GM13977 (cell line): ENCODE measurements at regions not wholly inside any gene's neighbourhood (a gene's known extent, or its start where the extent isn't known, plus 50 kb on each side); places are given as distances from the start of the nearest gene placed in this dataset.
"Not testable (repeated sequence)": the region's sequence is repeated elsewhere in the genome, so short reads cannot be mapped to it uniquely, and the experiment has no call there.

Experiments
- DNase-seq: peaks from one replicate; pipeline ENCODE4 v3.0.0; 2012; ENCODE audit warnings: low spot score
- CTCF ChIP-seq: IDR thresholded peaks from 2 replicates; pipeline ENCODE4 v1.5.1; 2012; ENCODE audit warnings: mild to moderate bottlenecking, control low read depth; ENCODE audit not compliant: insufficient read depth; ENCODE audit errors: extremely low read depth, missing control alignments
- in situ Hi-C: fragments of 300-500 bp; cut with MboI; formaldehyde crosslinking; loops from one replicate; pipeline ENCODE4 v1.12.0; 2022; ENCODE audit warnings: low sequenced_read_pairs, low pct_unique_long_range_greater_than_20kb, mixed read lengths, inconsistent platforms; ENCODE audit not compliant: unreplicated experiment

- DNase-seq = no peak
- in situ Hi-C loops = no loop called here
- TF ChIP-seq CTCF = no peak
Measured at GRCh38 chr5:52051759-52052158, 668.5 kb downstream of the ISL1 start.

- TF ChIP-seq CTCF = no peak
- no peak for DNase-seq
- in situ Hi-C loops = no loop called here
Measured at GRCh38 chr5:52063186-52063585, 679.9 kb downstream of the ISL1 start.

- in situ Hi-C loops = no loop called here
- TF ChIP-seq CTCF = no peak
- DNase-seq = no peak
Measured at GRCh38 chr5:52065182-52065581, 681.9 kb downstream of the ISL1 start.

GRCh38 chr5:52069997-52070396 lies 686.7 kb downstream of the ISL1 start:
- TF ChIP-seq CTCF = no peak
- DNase-seq = no peak
- in situ Hi-C loops = no loop called here

- DNase-seq = no peak
- in situ Hi-C loops = no loop called here
- no peak for TF ChIP-seq CTCF
Measured at GRCh38 chr5:52073993-52074689, 690.9 kb downstream of the ISL1 start.

GRCh38 chr5:52077941-52078815 lies 694.9 kb downstream of the ISL1 start:
- DNase-seq = no peak
- in situ Hi-C loops = no loop called here
- TF ChIP-seq CTCF = no peak

- DNase-seq, in situ Hi-C loops: not testable (repeated sequence)
Measured at GRCh38 chr5:52102311-52102710, 685.4 kb upstream of the ITGA1 start.
